GM12872 (cell line): ENCODE measurements at regions not wholly inside any gene's neighbourhood (a gene's known extent, or its start where the extent isn't known, plus 50 kb on each side); places are given as distances from the start of the nearest gene placed in this dataset.

ENCODE experiments used
- TF ChIP-seq, protein P1 (sequence below): IDR thresholded peaks from 3 replicates; pipeline ENCODE4 v1.5.1; 2011; ENCODE audit warnings: low read depth, mild to moderate bottlenecking, low read length, moderate library complexity; ENCODE audit not compliant: insufficient read depth

DNA sequence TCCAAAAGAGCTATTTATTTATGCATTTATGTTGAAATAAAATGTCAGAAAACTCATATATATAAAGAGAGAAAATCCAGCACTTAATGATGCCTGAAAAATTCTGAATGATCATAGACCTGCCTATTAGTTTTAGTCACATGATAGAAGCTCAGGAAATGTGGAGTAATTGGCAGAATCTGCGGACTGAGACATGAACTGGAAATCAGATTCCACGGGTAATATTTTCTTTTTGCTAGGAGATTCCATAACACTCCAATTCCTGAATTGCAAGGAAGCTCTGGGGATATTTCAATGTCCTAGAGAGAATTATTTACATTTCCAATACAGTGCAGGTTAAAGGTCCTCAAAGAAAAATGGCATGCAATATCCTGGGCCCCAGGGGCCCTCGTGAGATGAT lies 778.8 kb downstream of the SEMA5A start:
- TF ChIP-seq, protein P1, sequence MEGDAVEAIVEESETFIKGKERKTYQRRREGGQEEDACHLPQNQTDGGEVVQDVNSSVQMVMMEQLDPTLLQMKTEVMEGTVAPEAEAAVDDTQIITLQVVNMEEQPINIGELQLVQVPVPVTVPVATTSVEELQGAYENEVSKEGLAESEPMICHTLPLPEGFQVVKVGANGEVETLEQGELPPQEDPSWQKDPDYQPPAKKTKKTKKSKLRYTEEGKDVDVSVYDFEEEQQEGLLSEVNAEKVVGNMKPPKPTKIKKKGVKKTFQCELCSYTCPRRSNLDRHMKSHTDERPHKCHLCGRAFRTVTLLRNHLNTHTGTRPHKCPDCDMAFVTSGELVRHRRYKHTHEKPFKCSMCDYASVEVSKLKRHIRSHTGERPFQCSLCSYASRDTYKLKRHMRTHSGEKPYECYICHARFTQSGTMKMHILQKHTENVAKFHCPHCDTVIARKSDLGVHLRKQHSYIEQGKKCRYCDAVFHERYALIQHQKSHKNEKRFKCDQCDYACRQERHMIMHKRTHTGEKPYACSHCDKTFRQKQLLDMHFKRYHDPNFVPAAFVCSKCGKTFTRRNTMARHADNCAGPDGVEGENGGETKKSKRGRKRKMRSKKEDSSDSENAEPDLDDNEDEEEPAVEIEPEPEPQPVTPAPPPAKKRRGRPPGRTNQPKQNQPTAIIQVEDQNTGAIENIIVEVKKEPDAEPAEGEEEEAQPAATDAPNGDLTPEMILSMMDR: no peak

DNA sequence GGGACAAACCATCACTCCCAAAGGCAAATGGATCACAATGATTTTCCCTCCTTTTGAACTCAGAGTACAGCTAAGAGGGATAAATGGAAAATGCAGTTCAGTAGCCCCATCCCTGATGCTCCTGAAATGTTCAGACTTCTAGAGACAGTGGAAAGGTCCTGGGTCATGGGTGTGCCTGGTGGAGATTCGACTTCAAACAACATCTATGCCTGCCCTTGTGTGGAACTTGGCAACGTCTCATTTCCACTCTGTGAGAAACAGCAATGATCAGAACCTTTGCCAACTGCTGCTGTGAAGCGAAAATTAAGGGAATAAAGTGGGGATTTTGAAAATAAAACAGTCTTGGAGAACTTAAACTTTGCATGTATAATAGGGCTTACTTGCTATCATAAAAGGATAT lies 778.1 kb downstream of the SEMA5A start:
- TF ChIP-seq, protein P1: no peak

DNA sequence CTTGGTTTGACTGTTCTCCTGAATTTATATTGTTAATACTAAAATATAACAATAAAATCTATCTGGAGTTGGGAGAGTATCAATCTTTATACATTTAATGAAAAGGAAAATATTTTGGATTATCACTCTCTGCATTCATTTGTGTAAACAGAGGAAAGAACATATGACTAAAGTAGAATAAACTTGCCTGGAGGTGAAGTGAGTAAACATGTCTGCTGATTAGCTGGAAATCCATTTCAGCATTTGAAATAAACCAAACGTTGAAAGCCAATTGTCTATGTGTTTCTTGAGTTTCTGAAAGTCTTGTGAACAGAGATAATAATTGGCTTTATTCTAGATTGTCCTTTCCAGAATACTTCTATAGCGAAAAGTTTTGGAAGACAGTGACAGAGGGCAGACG lies 776.2 kb downstream of the SEMA5A start:
- TF ChIP-seq, protein P1: no peak

DNA sequence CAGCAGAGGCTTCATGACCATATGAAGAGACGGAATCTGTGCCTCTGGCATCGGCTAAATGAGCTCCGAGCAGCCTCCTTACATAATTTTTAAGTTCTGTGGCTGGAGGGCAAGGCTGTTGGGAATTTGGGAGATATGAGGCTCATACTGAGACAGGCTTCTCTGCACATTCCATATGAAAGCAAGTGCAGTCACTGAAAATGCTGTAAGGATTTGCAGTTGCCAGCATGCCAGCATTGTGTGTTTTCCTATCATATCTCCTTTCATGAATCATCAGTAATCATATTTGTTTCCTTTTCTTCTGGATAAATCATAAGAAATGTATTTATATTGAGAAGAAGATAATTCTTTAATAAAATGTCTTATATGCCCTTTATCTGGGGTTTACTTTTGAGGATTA lies 775.4 kb downstream of the SEMA5A start:
- TF ChIP-seq, protein P1: no peak

DNA sequence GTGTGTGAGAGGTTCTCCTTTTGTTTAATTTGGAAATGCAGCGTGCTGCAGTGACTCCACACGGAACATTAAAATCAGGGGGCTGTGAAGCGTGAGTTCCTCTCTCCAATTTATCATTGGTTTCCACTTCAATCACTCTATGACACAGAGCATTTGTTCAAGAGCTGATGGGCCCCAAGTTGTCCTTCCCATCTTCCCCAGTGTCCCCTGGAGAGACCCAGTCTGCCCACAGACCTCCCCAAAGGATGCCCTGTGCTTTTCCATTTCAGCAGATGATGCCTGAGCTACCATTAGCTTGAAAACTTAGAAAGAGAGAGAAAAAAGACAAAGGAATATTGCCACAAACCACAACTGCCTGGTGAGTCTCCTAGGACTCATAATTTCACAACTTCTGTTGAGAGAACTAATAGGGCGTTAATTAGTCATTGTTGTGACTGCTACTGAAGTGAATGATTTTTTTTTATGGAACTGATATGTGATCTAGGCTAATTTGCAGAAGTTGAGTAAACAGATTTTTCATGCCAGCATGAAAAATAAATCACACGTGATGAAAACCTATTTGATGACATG lies 772.7 kb downstream of the SEMA5A start:
- TF ChIP-seq, protein P1: no peak

DNA sequence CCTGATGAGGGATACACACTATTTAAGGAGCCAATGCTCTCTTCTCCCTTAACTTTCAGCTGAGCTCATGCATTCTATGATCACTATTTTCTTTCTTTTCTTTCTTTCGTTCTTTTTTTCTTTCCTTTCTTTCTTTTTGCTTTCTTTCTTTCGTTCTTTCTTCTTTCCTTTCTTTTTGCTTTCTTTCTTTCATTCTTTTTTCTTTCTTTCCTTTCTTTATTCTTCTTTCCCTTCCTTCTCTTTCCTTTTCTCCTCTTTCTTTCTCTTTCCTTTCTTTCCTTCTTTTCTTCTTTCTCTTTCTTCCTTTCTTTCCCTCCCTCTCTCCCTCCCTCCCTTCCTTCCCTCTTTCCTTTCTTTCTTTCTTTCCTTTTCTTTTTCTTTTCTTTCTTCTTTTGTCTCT lies 761.2 kb downstream of the SEMA5A start:
- TF ChIP-seq, protein P1: no peak

DNA sequence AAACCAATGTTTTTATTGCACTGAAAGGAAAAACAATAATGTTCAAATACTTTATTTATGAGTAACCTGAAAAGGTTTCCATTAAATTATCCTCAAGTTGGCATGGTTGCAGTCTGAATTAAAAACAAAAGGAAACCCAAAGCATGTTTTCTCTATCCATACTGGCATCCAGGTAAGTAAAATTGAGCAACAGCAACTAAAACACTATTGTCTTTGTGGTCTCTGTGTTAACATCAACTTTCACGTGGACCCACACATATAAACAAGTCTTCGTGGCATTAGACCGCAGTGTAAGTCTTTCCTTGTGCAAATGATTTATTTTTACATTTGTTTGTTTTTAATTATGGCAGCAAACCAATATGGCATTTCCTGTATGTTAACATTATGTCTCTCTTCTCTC lies 757.6 kb downstream of the SEMA5A start:
- TF ChIP-seq, protein P1: no peak
